Hepatocyte (in vitro differentiated cells): ENCODE measurements at regions not wholly inside any gene's neighbourhood (a gene's known extent, or its start where the extent isn't known, plus 50 kb on each side); places are given as distances from the start of the nearest gene placed in this dataset.
"Not testable (repeated sequence)": the region's sequence is repeated elsewhere in the genome, so short reads cannot be mapped to it uniquely, and the experiment has no call there.

Source experiments
- DNase-seq: peaks from one replicate; pipeline ENCODE4 v3.0.0-alpha.2; 2016; ENCODE audit warnings: low spot score
- H2AFZ ChIP-seq: fragments of 200-600 bp; sonication (generic); 2 replicates; pipeline ENCODE4 v1.6.0; 2016; ENCODE audit warnings: antibody characterized with exemption, mild to moderate bottlenecking
- H3K27ac ChIP-seq: fragments of 200-600 bp; sonication (generic); 2 replicates; pipeline ENCODE4 v1.5.1; 2016; ENCODE audit warnings: mild to moderate bottlenecking
- H3K27me3 ChIP-seq: fragments of 200-600 bp; sonication (generic); 2 replicates; pipeline ENCODE4 v1.6.1; 2016
- H3K36me3 ChIP-seq: fragments of 200-600 bp; sonication (generic); replicated peaks from 2 replicates; pipeline ENCODE4 v1.5.1; 2016; ENCODE audit warnings: low read depth; ENCODE audit not compliant: insufficient read depth
- H3K4me1 ChIP-seq: fragments of 200-600 bp; sonication (generic); 2 replicates; pipeline ENCODE4 v1.5.1; 2016; ENCODE audit warnings: mild to moderate bottlenecking, moderate library complexity; ENCODE audit not compliant: insufficient read depth
- H3K4me2 ChIP-seq: fragments of 200-600 bp; sonication (generic); 2 replicates; pipeline ENCODE4 v1.6.0; 2016
- H3K4me3 ChIP-seq: fragments of 200-600 bp; sonication (generic); 2 replicates; pipeline ENCODE4 v1.5.1; 2016; ENCODE audit warnings: mild to moderate bottlenecking
- H3K79me2 ChIP-seq: fragments of 200-600 bp; sonication (generic); 2 replicates; pipeline ENCODE4 v1.6.0; 2017; ENCODE audit warnings: mild to moderate bottlenecking
- H3K9me2 ChIP-seq: fragments of 200-600 bp; sonication (generic); replicated peaks from 2 replicates; pipeline ENCODE4 v1.6.0; 2017; ENCODE audit warnings: mild to moderate bottlenecking; ENCODE audit not compliant: insufficient read depth
- H3K9me3 ChIP-seq: fragments of 200-600 bp; sonication (generic); 2 replicates; pipeline ENCODE4 v1.5.1; 2016; ENCODE audit warnings: low read depth, mild to moderate bottlenecking
- H4K20me1 ChIP-seq: fragments of 200-600 bp; sonication (generic); 2 replicates; pipeline ENCODE4 v1.6.0; 2016; ENCODE audit warnings: mild to moderate bottlenecking; ENCODE audit not compliant: insufficient read depth, poor library complexity, severe bottlenecking
- CTCF ChIP-seq: fragments of 200-600 bp; sonication (generic); IDR thresholded peaks from 2 replicates; pipeline ENCODE4 v1.5.1; 2016; ENCODE audit warnings: antibody characterized with exemption, mild to moderate bottlenecking; ENCODE audit not compliant: poor library complexity
- EZH2 ChIP-seq: fragments of 200-600 bp; sonication (generic); IDR thresholded peaks from 2 replicates; pipeline ENCODE4 v1.6.1; 2016; ENCODE audit warnings: antibody characterized with exemption, mild to moderate bottlenecking, borderline replicate concordance
- EZH2phosphoT487 ChIP-seq: fragments of 200-600 bp; sonication (generic); IDR thresholded peaks from one replicate; pipeline ENCODE4 v1.6.1; 2018; ENCODE audit warnings: antibody characterized with exemption, mild to moderate bottlenecking, low read depth, moderate library complexity; ENCODE audit not compliant: unreplicated experiment, severe bottlenecking
- WGBS: methylation state at CpG from one replicate; pipeline ENCODE4 v1.1.6; 2016; ENCODE audit warnings: low lambda C conversion rate; ENCODE audit errors: missing lambda C conversion rate; 5-methylcytosine and 5-hydroxymethylcytosine counted together

DNA sequence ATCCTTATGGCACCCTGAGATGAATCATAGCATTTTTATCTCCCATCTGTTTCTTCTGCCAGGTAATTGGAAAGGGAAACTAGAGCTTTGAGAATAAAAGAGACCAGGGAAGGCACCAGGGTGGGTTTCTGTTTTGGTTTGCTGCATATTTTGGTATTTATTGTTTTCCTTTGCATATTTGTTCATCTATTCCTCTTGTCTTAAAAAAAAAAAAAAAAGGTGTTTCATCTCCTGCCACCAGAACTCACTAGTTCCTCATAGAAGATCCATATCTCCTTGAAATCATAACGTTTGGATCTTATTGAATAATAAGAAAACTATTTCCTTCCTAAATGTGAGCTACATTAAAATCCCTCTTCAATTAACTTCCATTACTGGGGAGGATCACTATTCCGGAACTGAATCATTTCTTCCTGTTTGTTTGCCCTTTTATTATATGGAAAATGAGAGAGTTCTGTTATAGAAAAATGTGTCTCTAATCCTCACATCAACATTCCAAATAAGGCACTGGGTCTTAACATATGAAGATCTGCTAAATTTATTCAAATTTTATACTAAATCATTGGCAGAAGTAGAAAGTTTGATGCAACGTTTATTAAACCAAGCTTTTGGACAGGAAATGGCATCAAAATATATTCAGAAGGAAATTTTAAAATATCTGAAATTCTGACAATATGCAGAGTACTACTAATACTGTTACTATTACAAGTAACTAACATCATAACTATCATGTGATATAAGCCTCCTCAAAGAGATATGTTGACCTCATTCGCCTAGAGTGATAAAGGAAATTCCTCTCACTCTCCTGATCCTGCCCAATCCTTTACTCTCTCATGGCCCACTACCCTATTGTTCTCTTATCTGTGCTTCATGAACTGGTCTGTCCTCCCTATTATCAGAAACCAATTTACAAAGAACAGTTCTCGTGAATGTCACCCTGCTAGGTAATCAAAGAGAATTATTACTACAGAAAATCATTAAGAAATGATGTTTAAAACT is 229.4 kb upstream of the RSPO3 start:
- Histone ChIP-seq H3K36me3 (no peaks in the 10 kb centered on the region), H3K4me3 (no peak overlapping the region), H2AFZ (no peak overlapping the region), H3K79me2 (no peaks in the 10 kb centered on the region), H3K9me2 (no peaks in the 10 kb centered on the region), H3K4me2 (no peak overlapping the region), H3K9me3 (no peaks in the 10 kb centered on the region), H3K27ac (no peak overlapping the region), H3K27me3 (no peaks in the 10 kb centered on the region), H4K20me1 (no peaks in the 10 kb centered on the region), H3K4me1 (no peaks in the 10 kb centered on the region)
- no peak for DNase-seq
- 68% methylated on average over 5 of the region's 5 CpGs for WGBS
- TF ChIP-seq EZH2phosphoT487 (no peak), EZH2 (no peak), CTCF (no peak)

- no peaks in the 10 kb centered on the region for H3K9me2 ChIP-seq
- H3K36me3 ChIP-seq: no peaks in the 10 kb centered on the region
- H3K9me3 ChIP-seq: no peaks in the 10 kb centered on the region
- H2AFZ ChIP-seq: no peak overlapping the region
- no peak for DNase-seq
- no peak for TF ChIP-seq CTCF
- TF ChIP-seq EZH2: no peak
- TF ChIP-seq EZH2phosphoT487: no peak
- H3K27ac ChIP-seq: no peak overlapping the region
- H3K4me1 ChIP-seq: no peaks in the 10 kb centered on the region
- 87% methylated on average over 2 of the region's 2 CpGs for WGBS
- no peaks in the 10 kb centered on the region for H3K27me3 ChIP-seq
- H4K20me1 ChIP-seq: no peaks in the 10 kb centered on the region
- no peak overlapping the region for H3K4me3 ChIP-seq
- H3K79me2 ChIP-seq: no peaks in the 10 kb centered on the region
- no peak overlapping the region for H3K4me2 ChIP-seq
These were observed 228.4 kb upstream of the RSPO3 start for GRCh38 chr6:126890055-126890454.

- DNase-seq: no peak
- no peak overlapping the region for H3K4me3 ChIP-seq
- H3K9me2 ChIP-seq: no peaks in the 10 kb centered on the region
- H2AFZ ChIP-seq: no peak overlapping the region
- no peaks in the 10 kb centered on the region for H3K4me1 ChIP-seq
- H4K20me1 ChIP-seq: no peaks in the 10 kb centered on the region
- no peak overlapping the region for H3K4me2 ChIP-seq
- TF ChIP-seq EZH2phosphoT487 (no peak), CTCF (no peak), EZH2 (no peak)
- no peaks in the 10 kb centered on the region for H3K27me3 ChIP-seq
- no peak overlapping the region for H3K27ac ChIP-seq
- H3K36me3 ChIP-seq: no peaks in the 10 kb centered on the region
- H3K79me2 ChIP-seq: no peaks in the 10 kb centered on the region
- H3K9me3 ChIP-seq: no peaks in the 10 kb centered on the region
- WGBS: 82% methylated on average over 1 of the region's 1 CpG
These were observed 227.3 kb upstream of the RSPO3 start for GRCh38 chr6:126891158-126891557.

DNA sequence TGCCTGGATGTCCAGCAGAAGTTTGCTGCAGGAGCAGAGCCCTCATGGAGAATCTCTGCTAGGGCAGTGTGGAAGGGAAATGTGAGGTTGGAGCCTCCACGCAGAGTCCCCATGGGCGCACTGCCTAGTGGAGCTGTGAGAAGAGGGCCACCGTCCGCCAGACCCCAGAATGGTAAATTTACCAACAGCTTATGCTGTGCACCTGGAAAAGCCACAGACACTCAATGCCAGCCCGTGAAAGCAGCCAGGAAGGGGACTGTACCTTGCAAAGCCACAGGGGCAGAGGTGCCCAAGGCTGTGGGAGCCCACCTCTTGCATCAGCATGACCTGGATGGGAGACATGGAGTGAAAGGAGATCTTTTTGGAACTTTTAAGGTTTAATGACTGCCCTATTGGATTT is 225.6 kb upstream of the RSPO3 start:
- not testable (repeated sequence) for H3K4me3 ChIP-seq, H3K36me3 ChIP-seq, DNase-seq, H3K9me3 ChIP-seq, H3K27me3 ChIP-seq, H3K9me2 ChIP-seq, H3K4me1 ChIP-seq, H4K20me1 ChIP-seq, H3K27ac ChIP-seq, H2AFZ ChIP-seq, H3K79me2 ChIP-seq, H3K4me2 ChIP-seq
- WGBS: 67% methylated on average over 5 of the region's 5 CpGs
